C4-2B (cell line): ENCODE measurements at regions not wholly inside any gene's neighbourhood (a gene's known extent, or its start where the extent isn't known, plus 50 kb on each side); places are given as distances from the start of the nearest gene placed in this dataset.

Experiments used
- ZFX ChIP-seq: fragments of 450-650 bp; IDR thresholded peaks from 2 replicates; pipeline ENCODE4 v1.6.1; 2017
- TF ChIP-seq, protein P1 (sequence below): fragments of 450-650 bp; conservative IDR thresholded peaks from 2 replicates; pipeline ENCODE4 v1.5.1; 2017; ENCODE audit warnings: mild to moderate bottlenecking

DNA sequence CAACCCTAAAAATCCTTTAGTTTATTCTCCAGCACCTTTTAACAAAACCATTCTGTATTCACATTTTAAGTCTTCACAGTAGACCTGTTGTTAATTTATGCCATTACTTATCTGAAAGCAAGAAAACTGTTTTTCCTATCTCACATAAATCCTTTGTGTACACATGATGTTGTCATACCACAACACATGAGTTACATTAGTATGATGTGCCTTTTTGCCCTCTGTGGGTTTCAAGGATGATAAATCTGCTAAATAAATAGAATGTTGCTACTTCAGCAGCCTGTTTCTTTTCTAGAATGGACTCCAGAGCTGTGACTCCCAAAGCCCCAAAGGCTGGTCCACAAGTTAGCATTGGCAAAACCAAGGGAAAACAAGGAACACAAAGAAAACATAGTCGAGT, 151.6 kb downstream of the SERPINI1 start:
- TF ChIP-seq, protein P1, sequence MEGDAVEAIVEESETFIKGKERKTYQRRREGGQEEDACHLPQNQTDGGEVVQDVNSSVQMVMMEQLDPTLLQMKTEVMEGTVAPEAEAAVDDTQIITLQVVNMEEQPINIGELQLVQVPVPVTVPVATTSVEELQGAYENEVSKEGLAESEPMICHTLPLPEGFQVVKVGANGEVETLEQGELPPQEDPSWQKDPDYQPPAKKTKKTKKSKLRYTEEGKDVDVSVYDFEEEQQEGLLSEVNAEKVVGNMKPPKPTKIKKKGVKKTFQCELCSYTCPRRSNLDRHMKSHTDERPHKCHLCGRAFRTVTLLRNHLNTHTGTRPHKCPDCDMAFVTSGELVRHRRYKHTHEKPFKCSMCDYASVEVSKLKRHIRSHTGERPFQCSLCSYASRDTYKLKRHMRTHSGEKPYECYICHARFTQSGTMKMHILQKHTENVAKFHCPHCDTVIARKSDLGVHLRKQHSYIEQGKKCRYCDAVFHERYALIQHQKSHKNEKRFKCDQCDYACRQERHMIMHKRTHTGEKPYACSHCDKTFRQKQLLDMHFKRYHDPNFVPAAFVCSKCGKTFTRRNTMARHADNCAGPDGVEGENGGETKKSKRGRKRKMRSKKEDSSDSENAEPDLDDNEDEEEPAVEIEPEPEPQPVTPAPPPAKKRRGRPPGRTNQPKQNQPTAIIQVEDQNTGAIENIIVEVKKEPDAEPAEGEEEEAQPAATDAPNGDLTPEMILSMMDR: no peak
- no peak for TF ChIP-seq ZFX
